Mesenchymal stem cell (in vitro differentiated cells and primary cell): ENCODE measurements at regions not wholly inside any gene's neighbourhood (a gene's known extent, or its start where the extent isn't known, plus 50 kb on each side); places are given as distances from the start of the nearest gene placed in this dataset.

ENCODE experiments used
- DNase-seq: peaks from one replicate; pipeline ENCODE4 v3.0.0-alpha.2; 2013
- H2AFZ ChIP-seq: one replicate; pipeline ENCODE4 v1.6.1; 2013; ENCODE audit warnings: low read depth, mild to moderate bottlenecking, control low read depth, inconsistent platforms, low read length, moderate library complexity
- H2AK5ac ChIP-seq: 2 replicates; pipeline ENCODE4 v1.6.1; 2013; ENCODE audit warnings: low read length, moderate library complexity, mild to moderate bottlenecking, inconsistent platforms; ENCODE audit not compliant: severe bottlenecking
- H2BK120ac ChIP-seq: one replicate; pipeline ENCODE4 v1.6.1; 2013; ENCODE audit warnings: low read depth, mild to moderate bottlenecking, inconsistent platforms, low read length, moderate library complexity
- H2BK12ac ChIP-seq, 2 experiments: one replicate each; pipeline ENCODE4 v1.6.1; 2013; ENCODE audit warnings: inconsistent platforms in 2 of 2, low read length in 2 of 2, mild to moderate bottlenecking in 2 of 2, moderate library complexity in 2 of 2, control low read depth in 1 of 2
- H2BK15ac ChIP-seq: one replicate; pipeline ENCODE4 v1.6.1; 2013; ENCODE audit warnings: mild to moderate bottlenecking, low read depth, inconsistent platforms; ENCODE audit not compliant: poor library complexity, severe bottlenecking
- H2BK5ac ChIP-seq: 2 replicates; pipeline ENCODE4 v1.6.1; 2013; ENCODE audit warnings: low read depth, mild to moderate bottlenecking, low read length, control low read depth, inconsistent platforms; ENCODE audit not compliant: poor library complexity, severe bottlenecking
- H3K14ac ChIP-seq, 2 experiments: one replicate each; pipeline ENCODE4 v1.6.1; 2013; ENCODE audit warnings: inconsistent platforms in 2 of 2, low read length in 2 of 2, control low read depth in 1 of 2, mild to moderate bottlenecking in 1 of 2, moderate library complexity in 1 of 2
- H3K18ac ChIP-seq, 2 experiments: one replicate each; pipeline ENCODE4 v1.6.1; 2013; ENCODE audit warnings: inconsistent platforms in 2 of 2, low read length in 2 of 2, control low read depth in 1 of 2, low read depth in 1 of 2, mild to moderate bottlenecking in 1 of 2
- H3K23ac ChIP-seq, 2 experiments: one replicate each; pipeline ENCODE4 v1.6.1; 2013; ENCODE audit warnings: inconsistent platforms in 2 of 2, low read length in 2 of 2, mild to moderate bottlenecking in 2 of 2, moderate library complexity in 2 of 2, control low read depth in 1 of 2
- H3K27ac ChIP-seq: 2 replicates; pipeline ENCODE4 v1.5.1; 2013; ENCODE audit warnings: mild to moderate bottlenecking, moderate library complexity, low read length, control low read depth, inconsistent platforms; ENCODE audit not compliant: poor library complexity, severe bottlenecking
- H3K27me3 ChIP-seq, 2 experiments: 2 replicates each; pipeline versions ENCODE4 v1.6.1 to v1.7.0; 2013; ENCODE audit warnings: low read length in 2 of 2, mild to moderate bottlenecking in 2 of 2, moderate library complexity in 2 of 2, control low read depth in 1 of 2, inconsistent platforms in 1 of 2; ENCODE audit not compliant: control insufficient read depth in 1 of 2, insufficient read depth in 1 of 2
- H3K36me3 ChIP-seq, 2 experiments: 2 replicates each; pipeline versions ENCODE4 v1.6.1 to v1.7.0; 2013; ENCODE audit warnings: low read length in 2 of 2, control low read depth in 1 of 2, inconsistent platforms in 1 of 2, low read depth in 1 of 2, mild to moderate bottlenecking in 1 of 2; ENCODE audit not compliant: insufficient read depth in 2 of 2, control insufficient read depth in 1 of 2
- H3K4ac ChIP-seq, 2 experiments: one replicate each; pipeline ENCODE4 v1.6.1; 2013; ENCODE audit warnings: inconsistent platforms in 2 of 2, low read length in 2 of 2, mild to moderate bottlenecking in 2 of 2, moderate library complexity in 2 of 2, control low read depth in 1 of 2, low read depth in 1 of 2
- H3K4me1 ChIP-seq: 2 replicates; pipeline ENCODE4 v1.6.1; 2013; ENCODE audit warnings: low read depth, low read length, control low read depth; ENCODE audit not compliant: control insufficient read depth, insufficient read depth
- H3K4me2 ChIP-seq: 2 replicates; pipeline ENCODE4 v1.6.1; 2013; ENCODE audit warnings: low read length, mild to moderate bottlenecking, inconsistent platforms; ENCODE audit not compliant: poor library complexity, severe bottlenecking
- H3K4me3 ChIP-seq, 2 experiments: 2 replicates each; pipeline versions ENCODE4 v1.5.1 to v1.7.0; 2013; ENCODE audit warnings: low read length in 2 of 2, mild to moderate bottlenecking in 2 of 2, control low read depth in 1 of 2, low read depth in 1 of 2; ENCODE audit not compliant: insufficient read depth in 1 of 2
- H3K79me1 ChIP-seq: replicated peaks from 2 replicates; pipeline ENCODE4 v1.6.1; 2013; ENCODE audit warnings: mild to moderate bottlenecking, control low read depth, low read length, inconsistent platforms; ENCODE audit not compliant: poor library complexity, severe bottlenecking
- H3K9ac ChIP-seq: 2 replicates; pipeline ENCODE4 v1.7.0; 2013; ENCODE audit warnings: mild to moderate bottlenecking, low read length, moderate library complexity
- H3K9me3 ChIP-seq: 2 replicates; pipeline ENCODE4 v1.7.0; 2013; ENCODE audit warnings: mild to moderate bottlenecking, low read length; ENCODE audit not compliant: control insufficient read depth
- H4K8ac ChIP-seq: one replicate; pipeline ENCODE4 v1.6.1; 2013; ENCODE audit warnings: inconsistent platforms, mild to moderate bottlenecking, low read length, moderate library complexity
- H4K91ac ChIP-seq: one replicate; pipeline ENCODE4 v1.6.1; 2013; ENCODE audit warnings: mild to moderate bottlenecking, low read length, inconsistent platforms
- WGBS: methylation state at CpG from one replicate; pipeline ENCODE4 v1.1.7; 2013; ENCODE audit warnings: mixed read lengths; 5-methylcytosine and 5-hydroxymethylcytosine counted together

DNA sequence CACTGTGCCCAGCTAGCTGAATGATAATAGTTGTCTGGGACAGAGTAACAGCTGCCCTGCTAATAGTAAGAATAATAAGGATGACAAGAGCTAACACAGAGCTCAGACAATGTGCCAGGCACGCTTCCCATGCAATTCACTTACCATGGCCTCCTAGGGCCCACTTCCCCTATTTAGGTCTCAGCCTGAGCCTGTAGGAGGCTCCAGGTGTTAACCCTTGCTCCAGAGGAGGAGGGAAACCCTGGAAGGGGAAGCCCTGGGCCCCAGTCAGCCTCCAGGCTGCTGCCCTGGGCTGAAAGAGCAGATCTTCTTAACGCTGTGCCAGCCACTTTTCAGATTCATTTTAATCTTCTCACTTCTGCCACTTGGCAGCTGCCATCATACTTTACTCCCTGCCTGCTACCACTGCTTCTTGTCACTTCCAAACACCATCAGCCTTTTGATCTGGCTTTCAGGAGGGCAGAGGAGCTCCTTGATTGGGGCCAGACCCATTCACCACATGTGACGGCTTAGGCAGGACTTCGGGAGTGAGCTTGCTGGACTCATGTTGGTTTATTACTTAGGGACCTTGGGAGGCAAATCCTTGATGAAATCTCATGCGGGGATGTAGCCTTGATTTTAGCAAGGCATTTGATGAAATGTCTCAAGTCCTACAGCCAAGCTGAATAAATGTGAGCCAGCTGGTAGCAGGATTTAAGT is 66.7 kb upstream of the PARP1 start:
- H3K79me1 ChIP-seq, result no peaks in the 10 kb centered on the region
- no peak overlapping the region for H3K9ac ChIP-seq

GRCh38 chr1:226475142-226475511 is 67.2 kb upstream of the PARP1 start:
- Histone ChIP-seq H3K79me1 (no peaks in the 10 kb centered on the region), H3K14ac (no peak overlapping the region), H3K4me3 (no peak overlapping the region), H3K18ac (no peak overlapping the region), H3K36me3 (no peaks in the 10 kb centered on the region), H3K4me2 (no peak overlapping the region), H3K4ac (no peak overlapping the region), H4K91ac (no peak overlapping the region), H3K9ac (no peak overlapping the region), H3K9me3 (no peaks in the 10 kb centered on the region), H2AK5ac (no peak overlapping the region), H3K27me3 (peaks cover 32 to 52% of the 10 kb centered on the region in 2 experiments), H2BK12ac (no peak overlapping the region), H2BK15ac (no peak overlapping the region), H3K23ac (no peak overlapping the region), H4K8ac (no peak overlapping the region), H3K4me1 (no peaks in the 10 kb centered on the region), H3K27ac (no peak overlapping the region), H2BK5ac (no peak overlapping the region), H2BK120ac (no peak overlapping the region), H2AFZ (no peak overlapping the region)
- DNase-seq, result no peak
- 72% methylated on average over 4 of the region's 6 CpGs for WGBS

More for the DNA sequence above, 66.7 kb upstream of the PARP1 start:
- Histone ChIP-seq H2BK120ac (no peak overlapping the region), H3K27ac (no peak overlapping the region), H2AFZ (no peak overlapping the region), H3K14ac (no peak overlapping the region), H3K27me3 (peaks cover 29 to 50% of the 10 kb centered on the region in 2 experiments), H3K9me3 (no peaks in the 10 kb centered on the region), H2BK12ac (no peak overlapping the region), H3K18ac (no peak overlapping the region), H3K4ac (no peak overlapping the region), H3K4me1 (no peaks in the 10 kb centered on the region), H3K4me2 (no peak overlapping the region), H4K91ac (no peak overlapping the region), H4K8ac (no peak overlapping the region), H2AK5ac (no peak overlapping the region), H2BK5ac (no peak overlapping the region), H2BK15ac (no peak overlapping the region), H3K23ac (no peak overlapping the region), H3K36me3 (no peaks in the 10 kb centered on the region), H3K4me3 (no peak overlapping the region)
- WGBS, result 56% methylated on average over 5 of the region's 5 CpGs
- no peak for DNase-seq

- H3K9ac ChIP-seq, result no peak overlapping the region
- no peak overlapping the region for H2BK5ac ChIP-seq
- H3K27me3 ChIP-seq, result peaks cover 38 to 59% of the 10 kb centered on the region in 2 experiments
- H3K4ac ChIP-seq, result no peak overlapping the region
- H2BK12ac ChIP-seq, result no peak overlapping the region
- H2AK5ac ChIP-seq, result no peak overlapping the region
- H3K23ac ChIP-seq, result no peak overlapping the region
- H4K91ac ChIP-seq, result no peak overlapping the region
- no peak overlapping the region for H3K4me3 ChIP-seq
- 79% methylated on average over 3 of the region's 5 CpGs for WGBS
- no peak overlapping the region for H2AFZ ChIP-seq
- H3K9me3 ChIP-seq, result no peaks in the 10 kb centered on the region
- no peak overlapping the region for H3K14ac ChIP-seq
- DNase-seq, result no peak
- no peak overlapping the region for H3K18ac ChIP-seq
- no peaks in the 10 kb centered on the region for H3K36me3 ChIP-seq
- no peak overlapping the region for H3K4me2 ChIP-seq
- no peak overlapping the region for H4K8ac ChIP-seq
- H3K27ac ChIP-seq, result no peak overlapping the region
- no peaks in the 10 kb centered on the region for H3K4me1 ChIP-seq
- H2BK15ac ChIP-seq, result no peak overlapping the region
- H3K79me1 ChIP-seq, result no peaks in the 10 kb centered on the region
- no peak overlapping the region for H2BK120ac ChIP-seq
Observed at GRCh38 chr1:226476066-226476465, 68.2 kb upstream of the PARP1 start.

DNA sequence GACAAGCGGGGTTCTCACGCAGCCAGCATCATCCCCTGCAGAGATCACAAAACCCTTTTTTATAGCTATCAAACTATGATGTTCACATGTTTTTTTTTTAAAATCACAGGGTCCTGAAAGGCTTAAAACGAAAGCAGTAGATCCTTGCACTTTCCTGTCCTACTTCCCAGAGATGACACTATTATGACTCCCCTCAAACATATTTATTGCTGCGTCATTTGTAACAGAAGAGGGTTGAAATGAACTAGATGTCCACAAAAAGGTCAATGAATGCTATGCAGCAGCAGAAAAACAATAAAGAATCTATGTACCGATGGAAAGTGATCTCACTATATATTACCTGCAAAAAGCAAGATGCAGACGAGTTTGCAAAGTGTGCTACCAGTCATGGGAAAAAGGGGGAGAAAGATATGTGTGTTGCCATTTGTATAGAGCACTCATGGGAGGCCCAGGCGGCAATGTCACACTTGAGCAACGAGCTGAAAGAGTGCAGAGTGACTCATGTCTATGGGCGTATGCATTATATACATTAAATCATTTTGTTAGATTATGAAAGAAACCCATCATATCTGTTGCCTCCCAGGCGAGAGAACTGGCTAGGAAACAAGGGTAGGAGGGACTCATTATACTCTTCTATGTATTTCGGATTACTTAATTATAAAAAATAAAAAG is 68.9 kb upstream of the PARP1 start:
- H2AK5ac ChIP-seq, result no peak overlapping the region
- H3K36me3 ChIP-seq, result no peaks in the 10 kb centered on the region
- no peak for DNase-seq
- H2BK120ac ChIP-seq, result no peak overlapping the region
- no peaks in the 10 kb centered on the region for H3K9me3 ChIP-seq
- H3K4me1 ChIP-seq, result no peaks in the 10 kb centered on the region
- no peak overlapping the region for H3K23ac ChIP-seq
- no peak overlapping the region for H3K4ac ChIP-seq
- H2BK15ac ChIP-seq, result no peak overlapping the region
- H3K4me3 ChIP-seq, result no peak overlapping the region
- no peak overlapping the region for H4K91ac ChIP-seq
- no peak overlapping the region for H3K9ac ChIP-seq
- no peak overlapping the region for H2AFZ ChIP-seq
- no peak overlapping the region for H3K18ac ChIP-seq
- H2BK5ac ChIP-seq, result no peak overlapping the region
- no peak overlapping the region for H3K14ac ChIP-seq
- 79% methylated on average over 7 of the region's 11 CpGs for WGBS
- H3K4me2 ChIP-seq, result no peak overlapping the region
- H2BK12ac ChIP-seq, result no peak overlapping the region
- H3K79me1 ChIP-seq, result no peaks in the 10 kb centered on the region
- H3K27me3 ChIP-seq, result peaks cover 46 to 59% of the 10 kb centered on the region in 2 experiments
- H3K27ac ChIP-seq, result no peak overlapping the region
- no peak overlapping the region for H4K8ac ChIP-seq
